ENCODE measurements at regions not wholly inside any gene's neighbourhood (a gene's known extent, or its start where the extent isn't known, plus 50 kb on each side); places are given as distances from the start of the nearest gene placed in this dataset.

DNA sequence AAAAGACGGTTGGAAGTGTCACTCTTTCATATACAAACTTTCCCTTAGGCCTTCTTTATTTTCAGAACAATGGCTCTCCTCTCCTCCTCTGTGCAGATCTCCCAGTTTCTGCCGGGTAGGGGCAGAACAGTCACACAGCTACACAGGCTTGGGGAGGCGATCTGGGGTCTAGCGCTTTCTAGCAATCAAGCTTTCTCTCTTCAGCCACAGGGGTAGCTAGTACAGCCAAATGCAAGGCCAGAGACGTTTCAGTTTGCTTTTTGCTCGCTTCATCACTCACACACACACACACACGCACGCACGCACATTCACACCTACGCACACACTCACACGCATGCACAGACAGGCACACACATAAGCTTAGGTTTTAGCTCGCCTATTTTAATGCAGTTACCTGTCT lies 104.3 kb downstream of the SPATA19 start:
- H3K4me3 ChIP-seq (replicated peaks in 1 of 2; ENCODE audit: low read depth in 2 of 2, low read length in 2 of 2) = no peak overlapping the region
- DNase-seq (ENCODE audit: low read depth in 2 of 2) = no peak
- TF ChIP-seq, protein P1, sequence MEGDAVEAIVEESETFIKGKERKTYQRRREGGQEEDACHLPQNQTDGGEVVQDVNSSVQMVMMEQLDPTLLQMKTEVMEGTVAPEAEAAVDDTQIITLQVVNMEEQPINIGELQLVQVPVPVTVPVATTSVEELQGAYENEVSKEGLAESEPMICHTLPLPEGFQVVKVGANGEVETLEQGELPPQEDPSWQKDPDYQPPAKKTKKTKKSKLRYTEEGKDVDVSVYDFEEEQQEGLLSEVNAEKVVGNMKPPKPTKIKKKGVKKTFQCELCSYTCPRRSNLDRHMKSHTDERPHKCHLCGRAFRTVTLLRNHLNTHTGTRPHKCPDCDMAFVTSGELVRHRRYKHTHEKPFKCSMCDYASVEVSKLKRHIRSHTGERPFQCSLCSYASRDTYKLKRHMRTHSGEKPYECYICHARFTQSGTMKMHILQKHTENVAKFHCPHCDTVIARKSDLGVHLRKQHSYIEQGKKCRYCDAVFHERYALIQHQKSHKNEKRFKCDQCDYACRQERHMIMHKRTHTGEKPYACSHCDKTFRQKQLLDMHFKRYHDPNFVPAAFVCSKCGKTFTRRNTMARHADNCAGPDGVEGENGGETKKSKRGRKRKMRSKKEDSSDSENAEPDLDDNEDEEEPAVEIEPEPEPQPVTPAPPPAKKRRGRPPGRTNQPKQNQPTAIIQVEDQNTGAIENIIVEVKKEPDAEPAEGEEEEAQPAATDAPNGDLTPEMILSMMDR (IDR thresholded peaks at IDR 0.05; ENCODE audit: low read depth, low read length) = no peak

DNA sequence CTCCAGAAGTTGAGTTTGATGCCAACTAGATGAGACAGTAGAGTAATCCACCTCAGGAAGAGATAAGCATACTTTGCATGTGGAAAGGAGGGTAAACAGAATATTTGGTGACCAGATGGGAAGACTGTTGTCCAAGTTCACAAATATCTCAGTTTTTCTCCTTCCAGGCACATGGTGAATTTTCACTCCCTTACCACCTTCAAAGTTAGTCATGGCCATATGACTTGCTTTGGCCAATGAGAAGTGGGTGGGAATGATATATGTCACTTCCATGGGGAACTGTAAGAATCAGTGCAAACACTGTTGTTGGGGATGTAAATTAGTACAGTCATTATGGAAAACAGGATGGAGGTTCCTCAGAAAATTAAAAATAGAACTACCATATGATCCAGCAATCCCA lies 105.8 kb downstream of the SPATA19 start:
- TF ChIP-seq, protein P1 (IDR thresholded peaks at IDR 0.05; ENCODE audit: low read depth, low read length) = no peak
- H3K4me3 ChIP-seq (replicated peaks in 1 of 2; ENCODE audit: low read depth in 2 of 2, low read length in 2 of 2) = no peak overlapping the region
- DNase-seq (ENCODE audit: low read depth in 2 of 2) = no peak

DNA sequence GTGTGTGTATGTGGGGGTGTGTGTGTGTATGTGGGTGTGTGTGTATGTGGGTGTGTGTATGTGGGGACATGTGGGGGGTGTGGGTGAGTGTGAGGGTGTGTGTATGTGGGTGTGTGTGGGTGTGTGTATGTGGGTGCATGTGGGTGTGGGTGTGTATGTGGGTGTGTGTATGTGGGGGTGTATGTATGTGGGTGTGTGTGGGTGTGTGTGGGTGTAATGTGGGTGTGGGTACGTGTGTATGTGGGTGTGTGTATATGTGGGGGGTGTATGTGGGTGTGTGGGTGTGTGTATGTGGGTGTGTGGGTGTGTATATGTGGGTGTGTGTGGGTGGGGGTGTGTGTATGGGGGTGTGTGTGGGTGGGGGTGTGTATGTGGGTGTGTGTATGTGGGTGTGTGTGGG lies 106.7 kb downstream of the SPATA19 start:
- no peak overlapping the region for H3K4me3 ChIP-seq (replicated peaks in 1 of 2; ENCODE audit: low read depth in 2 of 2, low read length in 2 of 2)
- TF ChIP-seq, protein P1 (IDR thresholded peaks at IDR 0.05; ENCODE audit: low read depth, low read length) = no peak
- DNase-seq (ENCODE audit: low read depth in 2 of 2) = no peak

DNA sequence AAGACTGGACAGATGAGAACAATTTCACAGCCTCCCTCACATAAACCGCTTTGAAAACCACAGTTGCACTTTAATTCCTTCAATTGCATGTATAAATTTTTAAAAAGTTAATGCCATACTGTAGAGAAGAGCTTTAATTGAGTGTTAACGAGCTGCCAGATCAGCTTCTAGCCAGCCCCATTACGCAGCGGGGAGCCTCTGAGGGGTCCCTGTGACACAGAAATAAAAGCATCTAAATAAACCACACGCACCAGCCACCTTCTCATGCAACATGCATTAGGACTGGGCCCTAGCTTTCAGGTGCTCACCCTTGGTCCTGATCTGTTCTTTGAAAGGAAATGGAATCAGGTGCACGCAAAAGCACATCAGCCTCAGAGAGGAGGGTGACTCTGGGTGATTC lies 111.7 kb downstream of the SPATA19 start:
- DNase-seq (ENCODE audit: low read depth in 2 of 2) = no peak
- H3K4me3 ChIP-seq (replicated peaks in 1 of 2; ENCODE audit: low read depth in 2 of 2, low read length in 2 of 2) = no peak overlapping the region
- TF ChIP-seq, protein P1 (IDR thresholded peaks at IDR 0.05; ENCODE audit: low read depth, low read length) = no peak

DNA sequence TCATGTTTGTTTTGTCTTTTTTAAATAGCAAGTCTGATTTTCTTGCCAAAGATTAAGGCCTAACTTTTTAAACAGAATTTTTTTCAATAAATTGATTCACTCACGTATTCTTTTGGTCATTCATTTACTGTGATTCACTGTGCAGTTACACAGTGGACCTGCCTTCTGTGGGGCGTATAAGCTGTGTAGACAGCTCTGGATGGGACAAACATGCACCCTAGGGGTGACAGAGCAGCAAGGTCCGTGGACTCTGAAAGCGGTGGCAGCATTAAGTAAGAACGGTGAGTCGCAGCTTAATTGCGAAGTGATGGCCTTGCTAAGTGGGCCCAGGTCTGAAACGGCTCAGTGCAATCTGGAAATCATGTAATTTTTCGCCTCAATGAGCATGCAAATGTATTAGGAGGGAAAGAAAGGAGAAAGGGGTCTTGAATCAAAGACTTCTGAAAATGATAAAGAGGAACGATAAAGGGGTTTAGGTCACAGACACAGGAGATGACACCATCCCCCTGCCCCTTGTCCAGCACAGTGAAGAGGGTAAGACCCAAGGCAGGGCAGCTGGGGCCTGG lies 113.1 kb downstream of the SPATA19 start:
- no peak for DNase-seq (ENCODE audit: low read depth in 2 of 2)
- no peak overlapping the region for H3K4me3 ChIP-seq (replicated peaks in 1 of 2; ENCODE audit: low read depth in 2 of 2, low read length in 2 of 2)
- TF ChIP-seq, protein P1 (IDR thresholded peaks at IDR 0.05; ENCODE audit: low read depth, low read length) = no peak

DNA sequence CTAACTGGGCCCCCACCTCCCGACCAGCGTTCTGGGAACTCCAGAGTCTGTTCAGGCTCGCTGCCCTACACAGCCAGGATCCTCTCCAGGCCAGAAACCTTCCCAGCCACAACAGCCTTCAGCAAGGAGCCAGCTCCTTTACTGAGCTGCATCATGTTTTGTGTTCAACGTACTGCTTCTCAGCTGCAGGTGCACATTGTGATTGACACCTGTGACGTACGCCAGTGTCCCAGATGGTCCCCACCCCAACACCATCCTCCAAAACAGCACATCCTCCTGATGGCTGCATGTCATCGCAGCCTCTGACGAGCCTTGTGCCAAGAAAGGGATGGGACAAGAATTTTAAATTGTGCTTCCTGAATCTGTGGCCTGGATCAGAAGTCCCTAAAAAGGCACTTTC lies 117.5 kb downstream of the SPATA19 start:
- TF ChIP-seq, protein P1 (IDR thresholded peaks at IDR 0.05; ENCODE audit: low read depth, low read length) = no peak
- no peak for DNase-seq (ENCODE audit: low read depth in 2 of 2)
- H3K4me3 ChIP-seq (replicated peaks in 1 of 2; ENCODE audit: low read depth in 2 of 2, low read length in 2 of 2) = no peak overlapping the region

DNA sequence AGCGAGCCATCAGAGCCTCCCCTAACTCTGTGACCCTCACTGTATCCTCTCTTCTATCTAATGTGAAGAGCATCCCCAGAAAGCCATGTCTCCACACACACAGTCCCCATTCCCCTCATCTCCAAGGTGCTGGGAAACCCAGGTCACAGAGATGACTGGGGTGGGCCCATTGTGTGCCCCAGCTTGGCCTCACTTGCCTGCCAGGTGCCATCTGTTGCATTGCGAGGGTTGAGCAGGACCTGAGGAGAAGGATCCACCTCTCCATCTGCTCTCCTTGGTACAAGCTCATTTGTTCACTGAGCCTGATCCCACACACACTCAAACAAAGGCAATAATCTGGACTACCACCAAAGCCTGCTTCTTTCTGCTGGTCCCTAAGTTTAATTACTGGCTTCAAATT lies 118.8 kb downstream of the SPATA19 start:
- no peak for DNase-seq (ENCODE audit: low read depth in 2 of 2)
- no peak overlapping the region for H3K4me3 ChIP-seq (replicated peaks in 1 of 2; ENCODE audit: low read depth in 2 of 2, low read length in 2 of 2)
- TF ChIP-seq, protein P1 (IDR thresholded peaks at IDR 0.05; ENCODE audit: low read depth, low read length) = no peak
